HEK293 (cell line): ENCODE measurements at regions not wholly inside any gene's neighbourhood (a gene's known extent, or its start where the extent isn't known, plus 50 kb on each side); places are given as distances from the start of the nearest gene placed in this dataset.
A peak's percentile ranks its signal among the peaks of the same experiment; 100 is the strongest.

Source experiments
- CTCF ChIA-PET: fragments of 350-600 bp; formaldehyde crosslinking; extraction: SDS; loops from one replicate; lab custom pipeline; 2021; ENCODE audit warnings: antibody characterized with exemption; lab: Yijun Ruan, JAX
- POLR2A ChIA-PET: fragments of 300-600 bp; formaldehyde crosslinking; extraction: SDS; loops from one replicate; lab custom pipeline; 2020; ENCODE audit warnings: antibody characterized with exemption, inconsistent platforms; lab: Yijun Ruan, JAX
- H3K27ac ChIP-seq: fragments of 200-500 bp; sonication (Bioruptor generic); 2 replicates; pipeline ENCODE4 v1.5.1; 2014; ENCODE audit warnings: low read depth, low read length, control low read depth, inconsistent platforms; ENCODE audit errors: extremely low read depth
- H3K36me3 ChIP-seq, 2 experiments: fragments of 200-500 bp in 1 of 2; sonication (Bioruptor generic) in 1 of 2; 1 replicate in 1 of 2; 2 replicates in 1 of 2; pipeline ENCODE4 v1.5.1; 2014 to 2017; ENCODE audit warnings: inconsistent platforms in 2 of 2, low read length in 2 of 2; ENCODE audit not compliant: control insufficient read depth in 2 of 2, insufficient read depth in 1 of 2
- H3K4me1 ChIP-seq: fragments of 200-500 bp; sonication (Bioruptor generic); 2 replicates; pipeline ENCODE4 v1.5.1; 2014; ENCODE audit warnings: mild to moderate bottlenecking, low read length, inconsistent platforms; ENCODE audit not compliant: control insufficient read depth, insufficient read depth
- H3K4me3 ChIP-seq: 2 replicates; pipeline ENCODE4 v1.5.1; 2011; ENCODE audit warnings: low read depth, mild to moderate bottlenecking, control low read depth, low read length, moderate library complexity
- H3K9me3 ChIP-seq: fragments of 200-500 bp; sonication (Bioruptor generic); 2 replicates; pipeline ENCODE4 v1.5.1; 2014; ENCODE audit warnings: low read depth, low read length, inconsistent platforms; ENCODE audit not compliant: control insufficient read depth, insufficient read depth
- BCL11A ChIP-seq: fragments of 450-650 bp; formaldehyde crosslinking; IDR thresholded peaks from 2 replicates; pipeline ENCODE4 v1.5.1; 2016; ENCODE audit warnings: low read depth, missing biosample characterization, missing genetic modification characterization
- BCL11B ChIP-seq: fragments of 450-650 bp; formaldehyde crosslinking; IDR thresholded peaks from 2 replicates; pipeline ENCODE4 v1.5.1; 2016; ENCODE audit warnings: low read depth, missing biosample characterization, missing genetic modification characterization
- FEZF1 ChIP-seq: fragments of 450-650 bp; formaldehyde crosslinking; IDR thresholded peaks from 2 replicates; pipeline ENCODE4 v1.5.1; 2016; ENCODE audit warnings: missing biosample characterization, missing genetic modification characterization
- HOXA7 ChIP-seq: sonication (generic); formaldehyde crosslinking; IDR thresholded peaks from 2 replicates; pipeline ENCODE4 v1.8.1; 2022; ENCODE audit warnings: missing genetic modification reagents, borderline replicate concordance
- INSM2 ChIP-seq: fragments of 450-650 bp; formaldehyde crosslinking; IDR thresholded peaks from 2 replicates; pipeline ENCODE4 v1.5.1; 2016; ENCODE audit warnings: missing biosample characterization, missing genetic modification characterization
- KLF1 ChIP-seq: fragments of 450-650 bp; formaldehyde crosslinking; IDR thresholded peaks from 2 replicates; pipeline ENCODE4 v1.5.1; 2016; ENCODE audit warnings: missing biosample characterization, missing genetic modification characterization
- KLF17 ChIP-seq: fragments of 450-650 bp; formaldehyde crosslinking; IDR thresholded peaks from 2 replicates; pipeline ENCODE4 v1.5.1; 2016; ENCODE audit warnings: missing biosample characterization, missing genetic modification characterization
- MZF1 ChIP-seq: fragments of 450-650 bp; formaldehyde crosslinking; IDR thresholded peaks from 2 replicates; pipeline ENCODE4 v1.5.1; 2017; ENCODE audit warnings: missing biosample characterization, missing genetic modification characterization, borderline replicate concordance
- OSR2 ChIP-seq: fragments of 450-650 bp; formaldehyde crosslinking; IDR thresholded peaks from 2 replicates; pipeline ENCODE4 v1.5.1; 2016; ENCODE audit warnings: missing biosample characterization, missing genetic modification characterization
- SCRT1 ChIP-seq: fragments of 450-650 bp; formaldehyde crosslinking; IDR thresholded peaks from 2 replicates; pipeline ENCODE4 v1.5.1; 2016; ENCODE audit warnings: missing biosample characterization, missing genetic modification characterization, borderline replicate concordance
- SP7 ChIP-seq: fragments of 450-650 bp; formaldehyde crosslinking; IDR thresholded peaks from 2 replicates; pipeline ENCODE4 v1.5.1; 2016; ENCODE audit warnings: missing biosample characterization, missing genetic modification characterization
- WT1 ChIP-seq: fragments of 450-650 bp; formaldehyde crosslinking; IDR thresholded peaks from 2 replicates; pipeline ENCODE4 v1.5.1; 2016; ENCODE audit warnings: missing biosample characterization, missing genetic modification characterization
- ZBTB44 ChIP-seq: fragments of 450-650 bp; IDR thresholded peaks from 2 replicates; pipeline ENCODE4 v1.5.1; 2018; ENCODE audit warnings: missing biosample characterization, mild to moderate bottlenecking, missing genetic modification characterization
- ZEB2 ChIP-seq: fragments of 450-650 bp; formaldehyde crosslinking; IDR thresholded peaks from 2 replicates; pipeline ENCODE4 v1.5.1; 2016; ENCODE audit warnings: missing biosample characterization, missing genetic modification characterization
- ZFHX2 ChIP-seq: fragments of 450-650 bp; formaldehyde crosslinking; conservative IDR thresholded peaks from 2 replicates; pipeline ENCODE4 v1.5.1; 2016; ENCODE audit warnings: missing biosample characterization, missing genetic modification characterization
- ZNF138 ChIP-seq: fragments of 450-650 bp; formaldehyde crosslinking; IDR thresholded peaks from 2 replicates; pipeline ENCODE4 v1.5.1; 2016; ENCODE audit warnings: missing biosample characterization, missing genetic modification characterization, borderline replicate concordance
- ZNF146 ChIP-seq: fragments of 450-650 bp; formaldehyde crosslinking; IDR thresholded peaks from 2 replicates; pipeline ENCODE4 v1.5.1; 2016; ENCODE audit warnings: missing biosample characterization, missing genetic modification characterization
- ZNF214 ChIP-seq: fragments of 450-650 bp; formaldehyde crosslinking; IDR thresholded peaks from 2 replicates; pipeline ENCODE4 v1.5.1; 2017; ENCODE audit warnings: missing biosample characterization, mild to moderate bottlenecking, missing genetic modification characterization, borderline replicate concordance
- ZNF239 ChIP-seq: fragments of 450-650 bp; formaldehyde crosslinking; IDR thresholded peaks from 2 replicates; pipeline ENCODE4 v1.5.1; 2016; ENCODE audit warnings: missing biosample characterization, missing genetic modification characterization
- ZNF292 ChIP-seq: fragments of 450-650 bp; formaldehyde crosslinking; IDR thresholded peaks from 2 replicates; pipeline ENCODE4 v1.5.1; 2016; ENCODE audit warnings: low read depth, missing biosample characterization, missing genetic modification characterization, borderline replicate concordance
- ZNF37A ChIP-seq: fragments of 450-650 bp; IDR thresholded peaks from 2 replicates; pipeline ENCODE4 v1.5.1; 2018; ENCODE audit warnings: missing biosample characterization, missing genetic modification characterization
- ZNF391 ChIP-seq: fragments of 450-650 bp; formaldehyde crosslinking; IDR thresholded peaks from 2 replicates; pipeline ENCODE4 v1.5.1; 2016; ENCODE audit warnings: low read depth, missing biosample characterization, missing genetic modification characterization, borderline replicate concordance
- ZNF600 ChIP-seq: fragments of 450-650 bp; formaldehyde crosslinking; IDR thresholded peaks from 2 replicates; pipeline ENCODE4 v1.5.1; 2016; ENCODE audit warnings: missing biosample characterization, missing genetic modification characterization
- ZNF639 ChIP-seq: fragments of 450-650 bp; formaldehyde crosslinking; IDR thresholded peaks from 2 replicates; pipeline ENCODE4 v1.5.1; 2016; ENCODE audit warnings: missing biosample characterization, missing genetic modification characterization
- ZNF677 ChIP-seq: fragments of 450-650 bp; IDR thresholded peaks from 2 replicates; pipeline ENCODE4 v1.5.0; 2018; ENCODE audit warnings: missing biosample characterization, mild to moderate bottlenecking, missing genetic modification characterization, moderate library complexity
- ZXDB ChIP-seq: fragments of 450-650 bp; formaldehyde crosslinking; IDR thresholded peaks from 2 replicates; pipeline ENCODE4 v1.5.1; 2016; ENCODE audit warnings: missing biosample characterization, missing genetic modification characterization
- TF ChIP-seq, protein P1 (sequence below): fragments of 450-650 bp; formaldehyde crosslinking; IDR thresholded peaks from 2 replicates; pipeline ENCODE4 v1.5.1; 2016; ENCODE audit warnings: missing biosample characterization, missing genetic modification characterization

DNA sequence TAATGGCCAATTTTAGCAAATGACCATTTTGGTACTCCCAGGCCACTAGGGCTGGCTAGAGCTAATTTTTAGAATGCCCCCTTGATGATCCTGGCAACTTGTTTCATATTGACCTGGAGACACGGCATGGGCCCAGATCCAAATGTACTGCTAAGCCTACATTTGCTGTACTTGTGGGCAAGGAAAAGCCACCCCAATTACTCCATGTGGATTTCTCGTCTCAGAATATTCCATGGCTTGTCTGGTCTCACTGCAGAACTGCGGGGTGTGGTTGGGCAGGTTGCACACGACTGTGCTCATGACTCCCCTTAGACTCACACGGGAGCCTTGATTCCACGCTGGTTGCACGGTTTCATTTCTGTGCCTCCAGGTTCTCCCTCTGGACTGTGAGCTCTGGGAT lies 140.9 kb downstream of the RPLP1 start:
- H3K9me3 ChIP-seq: no peaks in the 10 kb centered on the region
- ChIA-PET CTCF (no interaction called here), POLR2A (interaction anchor here (0.6 to 1.6 kb wide), 2 partner anchors 8 to 506 kb away, joined by 3 to 4 read pairs; no protein-coding TSS in a partner anchor)
- peak overlapping the region; percentile 95 for H3K27ac ChIP-seq
- peaks cover 38% of the 10 kb centered on the region for H3K4me1 ChIP-seq
- H3K36me3 ChIP-seq: no peaks in the 10 kb centered on the region
- no peak overlapping the region for H3K4me3 ChIP-seq
- no peak for TF ChIP-seq ZNF292
- no peak for TF ChIP-seq MZF1 (tag by site-specific recombination)
- no peak for TF ChIP-seq BCL11A (tag by site-specific recombination)
- no peak for TF ChIP-seq ZXDB (tag by site-specific recombination)
- TF ChIP-seq WT1 (tag by site-specific recombination): no peak
- TF ChIP-seq ZBTB44 (tag by site-specific recombination): no peak
- TF ChIP-seq OSR2 (tag by site-specific recombination): no peak
- TF ChIP-seq KLF1 (tag by site-specific recombination): no peak

DNA sequence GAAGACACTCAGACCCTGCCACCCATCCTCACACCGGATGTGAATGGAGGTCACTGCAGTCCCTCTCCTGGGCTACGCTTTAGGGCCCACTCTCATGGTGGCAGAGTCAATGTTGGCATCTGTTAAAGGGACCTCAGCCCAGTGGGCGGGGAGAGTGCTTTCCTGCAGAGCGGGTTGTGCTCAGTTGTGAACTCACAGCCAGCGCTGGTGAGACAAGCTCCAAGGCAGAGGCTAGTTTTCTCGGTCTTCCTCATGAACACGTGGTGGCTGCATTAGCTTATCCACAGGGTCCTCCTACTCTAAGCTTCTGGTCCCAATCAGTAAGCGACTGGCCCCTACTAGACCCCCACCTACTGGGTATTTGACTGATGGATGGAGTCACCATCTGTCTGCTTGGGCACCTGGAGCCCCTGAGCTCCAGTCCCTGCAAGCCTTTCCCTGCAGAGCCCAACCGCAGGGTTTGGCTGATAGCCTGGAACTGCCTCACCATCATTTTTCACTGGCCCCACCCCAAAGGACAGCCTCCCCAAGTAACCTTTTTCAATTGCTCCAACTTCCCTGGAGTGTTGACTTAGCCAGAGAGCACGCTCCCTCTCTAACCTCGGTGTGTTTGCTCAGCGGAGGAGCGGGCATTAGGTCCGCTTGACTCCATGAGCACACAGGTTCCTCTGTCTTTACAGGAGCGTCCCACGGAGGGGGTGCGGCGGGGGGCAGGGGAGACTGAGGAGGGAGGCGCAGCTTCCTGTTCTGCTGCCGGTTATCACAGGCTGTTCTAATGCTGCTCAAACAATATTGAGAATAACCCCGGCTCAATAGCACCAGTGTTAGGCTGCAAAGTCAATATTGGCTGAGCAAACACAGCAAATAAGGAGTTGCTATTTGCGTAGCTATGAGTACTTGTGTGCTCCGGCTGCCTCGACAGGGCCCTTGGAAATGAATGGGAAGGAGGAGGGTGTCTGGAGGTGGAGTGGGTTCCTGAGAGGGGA lies 141.7 kb downstream of the RPLP1 start:
- POLR2A ChIA-PET: interaction anchor here (0.6 to 1.6 kb wide), 3 partner anchors 8 to 505 kb away, joined by 3 to 4 read pairs (median 4); no protein-coding TSS in a partner anchor
- CTCF ChIA-PET: interaction anchor here (1.0 kb wide), 1 partner anchor 15 kb away, joined by 3 read pairs; no protein-coding TSS in a partner anchor
- TF ChIP-seq SCRT1 (tag by site-specific recombination): no peak
- TF ChIP-seq ZNF37A (tag by site-specific recombination): no peak
- TF ChIP-seq ZFHX2 (tag by site-specific recombination): peak; percentile 31; the same call in 1 of the 2 replicates
- 0 out of 2 replicates have a peak, but pooled peaks have one; percentile 25 for TF ChIP-seq ZEB2
- peak; percentile 89 for TF ChIP-seq ZNF600 (tag by site-specific recombination)
- TF ChIP-seq ZNF146 (tag by site-specific recombination): no peak
- peak; percentile 64 for TF ChIP-seq FEZF1 (tag by site-specific recombination)
- peak; percentile 40; the same call in 1 of the 2 replicates for TF ChIP-seq INSM2 (tag by site-specific recombination)
- peak; percentile 78 for TF ChIP-seq SP7 (tag by site-specific recombination)
- TF ChIP-seq, protein P1, sequence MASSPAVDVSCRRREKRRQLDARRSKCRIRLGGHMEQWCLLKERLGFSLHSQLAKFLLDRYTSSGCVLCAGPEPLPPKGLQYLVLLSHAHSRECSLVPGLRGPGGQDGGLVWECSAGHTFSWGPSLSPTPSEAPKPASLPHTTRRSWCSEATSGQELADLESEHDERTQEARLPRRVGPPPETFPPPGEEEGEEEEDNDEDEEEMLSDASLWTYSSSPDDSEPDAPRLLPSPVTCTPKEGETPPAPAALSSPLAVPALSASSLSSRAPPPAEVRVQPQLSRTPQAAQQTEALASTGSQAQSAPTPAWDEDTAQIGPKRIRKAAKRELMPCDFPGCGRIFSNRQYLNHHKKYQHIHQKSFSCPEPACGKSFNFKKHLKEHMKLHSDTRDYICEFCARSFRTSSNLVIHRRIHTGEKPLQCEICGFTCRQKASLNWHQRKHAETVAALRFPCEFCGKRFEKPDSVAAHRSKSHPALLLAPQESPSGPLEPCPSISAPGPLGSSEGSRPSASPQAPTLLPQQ: peak; percentile 78
- no peak for TF ChIP-seq ZNF214 (tag by site-specific recombination)
- TF ChIP-seq KLF17 (tag by site-specific recombination): peak; percentile 81; the same call in 1 of the 2 replicates
- no peak for TF ChIP-seq HOXA7 (CRISPR knock-in tag)
- no peak for TF ChIP-seq BCL11B
- TF ChIP-seq ZNF239 (tag by site-specific recombination): no peak
- TF ChIP-seq ZNF138 (tag by site-specific recombination): no peak
- peak; percentile 89 for TF ChIP-seq WT1 (tag by site-specific recombination)
- no peak for TF ChIP-seq ZNF391 (tag by site-specific recombination)
- 0 out of 2 replicates have a peak, but pooled peaks have one; percentile 21 for TF ChIP-seq ZNF677 (tag by site-specific recombination)
- no peak for TF ChIP-seq ZNF639 (tag by site-specific recombination)

More for the DNA sequence above, 141.7 kb downstream of the RPLP1 start:
- Histone ChIP-seq H3K9me3 (no peaks in the 10 kb centered on the region), H3K27ac (peak overlapping the region; percentile 95), H3K4me3 (no peak overlapping the region), H3K4me1 (peaks cover 38% of the 10 kb centered on the region), H3K36me3 (no peaks in the 10 kb centered on the region)
